BLaER1 treated with 17β-estradiol and CSF1 and Interleukin-3, amounts not matched to agents 10 nM and 100 nM (cell line): ENCODE measurements at regions not wholly inside any gene's neighbourhood (a gene's known extent, or its start where the extent isn't known, plus 50 kb on each side); places are given as distances from the start of the nearest gene placed in this dataset.

ENCODE experiments used
- H3K27ac ChIP-seq, 11 experiments: shearing (Covaris generic); formaldehyde crosslinking; 2 replicates each; pipeline ENCODE4 v1.8.1; 2022
- H3K27me3 ChIP-seq, 11 experiments: shearing (Covaris generic); formaldehyde crosslinking; 2 replicates each; pipeline ENCODE4 v1.8.1; 2022
- H3K36me3 ChIP-seq, 11 experiments: shearing (Covaris generic); formaldehyde crosslinking; 2 replicates each; pipeline ENCODE4 v1.8.1; 2022
- H3K4me1 ChIP-seq, 10 experiments: shearing (Covaris generic); formaldehyde crosslinking; 2 replicates each; pipeline ENCODE4 v1.8.1; 2022
- H3K4me2 ChIP-seq, 11 experiments: shearing (Covaris generic); formaldehyde crosslinking; 2 replicates each; pipeline ENCODE4 v1.8.1; 2022
- H3K4me3 ChIP-seq, 10 experiments: shearing (Covaris generic); formaldehyde crosslinking; 2 replicates each; pipeline ENCODE4 v1.8.1; 2022
- H3K9ac ChIP-seq, 11 experiments: shearing (Covaris generic); formaldehyde crosslinking; 2 replicates each; pipeline ENCODE4 v1.8.1; 2022
- H3K9me3 ChIP-seq, 11 experiments: shearing (Covaris generic); formaldehyde crosslinking; replicated peaks in 1 of 11; 2 replicates each; pipeline ENCODE4 v1.8.1; 2022
- H4K20me1 ChIP-seq, 11 experiments: shearing (Covaris generic); formaldehyde crosslinking; 2 replicates each; pipeline ENCODE4 v1.8.1; 2022
- Cebpa-rat ChIP-seq, 11 experiments: shearing (Covaris generic); IDR thresholded peaks; 2 replicates each; pipeline ENCODE4 v1.8.1; 2022

- H3K4me1 ChIP-seq = no peaks in the 10 kb centered on the region
- H4K20me1 ChIP-seq = no peaks in the 10 kb centered on the region
- H3K36me3 ChIP-seq = no peaks in the 10 kb centered on the region
- no peak for TF ChIP-seq Cebpa-rat (IDR thresholded peaks at IDR 0.05)
- H3K9ac ChIP-seq = no peak overlapping the region
- H3K4me2 ChIP-seq = no peak overlapping the region
- no peak overlapping the region for H3K27ac ChIP-seq
- H3K9me3 ChIP-seq = no peaks in the 10 kb centered on the region
- no peak overlapping the region for H3K4me3 ChIP-seq
- H3K27me3 ChIP-seq = no peaks in the 10 kb centered on the region
These were observed 649.8 kb upstream of the SLC35B3 start for GRCh38 chr6:9085054-9085708.

GRCh38 chr6:9083108-9083507, 647.8 kb upstream of the SLC35B3 start:
- Histone ChIP-seq H3K9ac (no peak overlapping the region), H3K27me3 (no peaks in the 10 kb centered on the region), H3K27ac (no peak overlapping the region), H3K4me3 (no peak overlapping the region), H3K4me2 (no peak overlapping the region), H3K9me3 (no peaks in the 10 kb centered on the region), H4K20me1 (no peaks in the 10 kb centered on the region), H3K36me3 (no peaks in the 10 kb centered on the region), H3K4me1 (no peaks in the 10 kb centered on the region)
- TF ChIP-seq Cebpa-rat (IDR thresholded peaks at IDR 0.05) = no peak

GRCh38 chr6:9066726-9067125, 631.4 kb upstream of the SLC35B3 start:
- H3K4me2 ChIP-seq = no peak overlapping the region

GRCh38 chr6:9064156-9064555, 628.8 kb upstream of the SLC35B3 start:
- TF ChIP-seq Cebpa-rat (IDR thresholded peaks at IDR 0.05) = no peak
- Histone ChIP-seq H3K4me1 (peaks cover 0 to 7% (median 6%) of the 10 kb centered on the region in 10 experiments; a peak in 14 of 20 replicates), H3K27ac (no peak overlapping the region), H3K36me3 (no peaks in the 10 kb centered on the region), H3K9ac (no peak overlapping the region), H3K4me3 (no peak overlapping the region), H3K9me3 (no peaks in the 10 kb centered on the region), H3K4me2 (no peak overlapping the region), H3K27me3 (no peaks in the 10 kb centered on the region), H4K20me1 (no peaks in the 10 kb centered on the region)

More at GRCh38 chr6:9066726-9067125, 631.4 kb upstream of the SLC35B3 start:
- no peak for TF ChIP-seq Cebpa-rat (IDR thresholded peaks at IDR 0.05)
- Histone ChIP-seq H3K27me3 (no peaks in the 10 kb centered on the region), H3K4me1 (peaks cover 0 to 7% (median 6%) of the 10 kb centered on the region in 10 experiments; a peak in 14 of 20 replicates), H3K9ac (no peak overlapping the region), H3K4me3 (no peak overlapping the region), H4K20me1 (no peaks in the 10 kb centered on the region), H3K9me3 (no peaks in the 10 kb centered on the region), H3K27ac (no peak overlapping the region), H3K36me3 (no peaks in the 10 kb centered on the region)

- Histone ChIP-seq H3K36me3 (no peaks in the 10 kb centered on the region), H3K4me3 (no peak overlapping the region), H3K4me2 (no peak overlapping the region), H3K27ac (no peak overlapping the region), H3K4me1 (peaks cover 0 to 7% (median 6%) of the 10 kb centered on the region in 10 experiments; a peak in 14 of 20 replicates), H3K27me3 (no peaks in the 10 kb centered on the region), H3K9me3 (no peaks in the 10 kb centered on the region), H3K9ac (no peak overlapping the region), H4K20me1 (no peaks in the 10 kb centered on the region)
- TF ChIP-seq Cebpa-rat (IDR thresholded peaks at IDR 0.05) = no peak
These were observed 627.3 kb upstream of the SLC35B3 start for GRCh38 chr6:9062596-9062995.

- Histone ChIP-seq H3K27ac (no peak overlapping the region), H3K4me3 (no peak overlapping the region), H3K36me3 (no peaks in the 10 kb centered on the region), H4K20me1 (no peaks in the 10 kb centered on the region), H3K4me2 (no peak overlapping the region), H3K4me1 (no peaks in the 10 kb centered on the region), H3K9ac (no peak overlapping the region), H3K9me3 (no peaks in the 10 kb centered on the region), H3K27me3 (no peaks in the 10 kb centered on the region)
- TF ChIP-seq Cebpa-rat (IDR thresholded peaks at IDR 0.05) = no peak
These were observed 622.6 kb upstream of the SLC35B3 start for GRCh38 chr6:9057937-9058336.

GRCh38 chr6:9056556-9056955, 621.2 kb upstream of the SLC35B3 start:
- Histone ChIP-seq H3K36me3 (no peaks in the 10 kb centered on the region), H3K27ac (no peak overlapping the region), H3K4me3 (no peak overlapping the region), H4K20me1 (no peaks in the 10 kb centered on the region), H3K9me3 (no peaks in the 10 kb centered on the region), H3K27me3 (no peaks in the 10 kb centered on the region), H3K9ac (no peak overlapping the region), H3K4me1 (peaks cover 0 to 5% (median under 1%) of the 10 kb centered on the region in 10 experiments; a peak in 6 of 20 replicates), H3K4me2 (no peak overlapping the region)
- TF ChIP-seq Cebpa-rat (IDR thresholded peaks at IDR 0.05) = no peak

GRCh38 chr6:9044426-9044825, 609.1 kb upstream of the SLC35B3 start:
- no peak overlapping the region for H3K4me2 ChIP-seq
- H3K27ac ChIP-seq = no peak overlapping the region
- no peaks in the 10 kb centered on the region for H4K20me1 ChIP-seq
- no peaks in the 10 kb centered on the region; a peak in 1 of 22 replicates for H3K27me3 ChIP-seq
- H3K4me1 ChIP-seq = peaks cover 0 to 25% (median 9%) of the 10 kb centered on the region in 10 experiments; a peak in 12 of 20 replicates
- no peak overlapping the region for H3K4me3 ChIP-seq
- H3K9me3 ChIP-seq = peaks cover 14 to 18% (median 16%) of the 10 kb centered on the region in 11 experiments
- H3K9ac ChIP-seq = no peak overlapping the region
- no peak for TF ChIP-seq Cebpa-rat (IDR thresholded peaks at IDR 0.05)
- no peaks in the 10 kb centered on the region for H3K36me3 ChIP-seq

GRCh38 chr6:9040718-9041117, 605.4 kb upstream of the SLC35B3 start:
- no peak overlapping the region for H3K27ac ChIP-seq
- no peaks in the 10 kb centered on the region for H4K20me1 ChIP-seq
- peaks cover 0 to 23% (median 9%) of the 10 kb centered on the region in 10 experiments; a peak in 12 of 20 replicates for H3K4me1 ChIP-seq
- H3K9me3 ChIP-seq = peaks cover 14 to 18% (median 16%) of the 10 kb centered on the region in 11 experiments
- H3K9ac ChIP-seq = no peak overlapping the region
- H3K27me3 ChIP-seq = no peaks in the 10 kb centered on the region; a peak in 1 of 22 replicates
- no peak overlapping the region for H3K4me3 ChIP-seq
- no peak overlapping the region for H3K4me2 ChIP-seq
- no peaks in the 10 kb centered on the region for H3K36me3 ChIP-seq
- TF ChIP-seq Cebpa-rat (IDR thresholded peaks at IDR 0.05) = no peak

GRCh38 chr6:9039258-9039657, 603.9 kb upstream of the SLC35B3 start:
- no peaks in the 10 kb centered on the region for H4K20me1 ChIP-seq
- TF ChIP-seq Cebpa-rat (IDR thresholded peaks at IDR 0.05) = no peak
- no peaks in the 10 kb centered on the region for H3K36me3 ChIP-seq
- H3K4me2 ChIP-seq = no peak overlapping the region
- H3K27ac ChIP-seq = no peak overlapping the region
- H3K9ac ChIP-seq = no peak overlapping the region
- peaks cover 14 to 18% (median 16%) of the 10 kb centered on the region in 11 experiments for H3K9me3 ChIP-seq
- H3K27me3 ChIP-seq = no peaks in the 10 kb centered on the region
- peaks cover 0 to 20% (median 9%) of the 10 kb centered on the region in 10 experiments; a peak in 12 of 20 replicates for H3K4me1 ChIP-seq
- H3K4me3 ChIP-seq = no peak overlapping the region
